ENCODE measurements at regions not wholly inside any gene's neighbourhood (a gene's known extent, or its start where the extent isn't known, plus 50 kb on each side); places are given as distances from the start of the nearest gene placed in this dataset.

GRCh38 chr4:149986917-149987316, 91.3 kb upstream of the DCLK2 start:
- Mint-ChIP-seq H3K9me3 (peaks cover 4% of the 10 kb centered on the region), H3K27me3 (ENCODE audit: low read depth) (peaks cover 4% of the 10 kb centered on the region), H3K36me3 (ENCODE audit: low read depth) (peaks cover 2% of the 10 kb centered on the region), H3K27ac (peak overlapping the region; percentile 35), H3K4me1 (ENCODE audit: low read depth) (peaks cover 29% of the 10 kb centered on the region), H3K4me3 (peak overlapping the region; percentile 12)

- H3K36me3 Mint-ChIP-seq (ENCODE audit: low read depth), result peaks cover 2% of the 10 kb centered on the region
- peaks cover 4% of the 10 kb centered on the region for H3K27me3 Mint-ChIP-seq (ENCODE audit: low read depth)
- peaks cover 25% of the 10 kb centered on the region for H3K4me1 Mint-ChIP-seq (ENCODE audit: low read depth)
- peaks cover 4% of the 10 kb centered on the region for H3K9me3 Mint-ChIP-seq
- H3K27ac Mint-ChIP-seq, result no peak overlapping the region
- H3K4me3 Mint-ChIP-seq, result no peak overlapping the region
These were observed 90.7 kb upstream of the DCLK2 start for GRCh38 chr4:149987330-149988086.

GRCh38 chr4:149988087-149988410, 90.2 kb upstream of the DCLK2 start:
- Mint-ChIP-seq H3K9me3 (peaks cover 4% of the 10 kb centered on the region), H3K4me1 (ENCODE audit: low read depth) (peaks cover 25% of the 10 kb centered on the region), H3K27ac (no peak overlapping the region)

GRCh38 chr4:149993030-149993429, 85.2 kb upstream of the DCLK2 start:
- Mint-ChIP-seq H3K27me3 (ENCODE audit: low read depth) (peaks cover 4% of the 10 kb centered on the region), H3K36me3 (ENCODE audit: low read depth) (no peaks in the 10 kb centered on the region), H3K4me1 (ENCODE audit: low read depth) (peaks cover 2% of the 10 kb centered on the region), H3K27ac (no peak overlapping the region), H3K9me3 (no peaks in the 10 kb centered on the region), H3K4me3 (no peak overlapping the region)

More at GRCh38 chr4:149988087-149988410, 90.2 kb upstream of the DCLK2 start:
- Mint-ChIP-seq H3K4me3 (no peak overlapping the region), H3K36me3 (ENCODE audit: low read depth) (peaks cover 2% of the 10 kb centered on the region), H3K27me3 (ENCODE audit: low read depth) (peaks cover 4% of the 10 kb centered on the region)

GRCh38 chr4:149995134-149995756, 83.0 kb upstream of the DCLK2 start:
- H3K27ac Mint-ChIP-seq, result no peak overlapping the region
- no peaks in the 10 kb centered on the region for H3K4me1 Mint-ChIP-seq (ENCODE audit: low read depth)
- peaks cover 3% of the 10 kb centered on the region for H3K27me3 Mint-ChIP-seq (ENCODE audit: low read depth)
- no peaks in the 10 kb centered on the region for H3K36me3 Mint-ChIP-seq (ENCODE audit: low read depth)
- no peaks in the 10 kb centered on the region for H3K9me3 Mint-ChIP-seq
- no peak overlapping the region for H3K4me3 Mint-ChIP-seq

- Mint-ChIP-seq H3K4me3 (no peak overlapping the region), H3K27me3 (ENCODE audit: low read depth) (peaks cover 12% of the 10 kb centered on the region), H3K36me3 (ENCODE audit: low read depth) (no peaks in the 10 kb centered on the region), H3K27ac (no peak overlapping the region), H3K4me1 (ENCODE audit: low read depth) (no peaks in the 10 kb centered on the region), H3K9me3 (no peaks in the 10 kb centered on the region)
These were observed 80.3 kb upstream of the DCLK2 start for GRCh38 chr4:149997881-149998421.

GRCh38 chr4:149999485-150000074, 78.7 kb upstream of the DCLK2 start:
- no peaks in the 10 kb centered on the region for H3K9me3 Mint-ChIP-seq
- H3K27ac Mint-ChIP-seq, result no peak overlapping the region
- no peaks in the 10 kb centered on the region for H3K4me1 Mint-ChIP-seq (ENCODE audit: low read depth)
- H3K36me3 Mint-ChIP-seq (ENCODE audit: low read depth), result no peaks in the 10 kb centered on the region
- no peak overlapping the region for H3K4me3 Mint-ChIP-seq
- peaks cover 20% of the 10 kb centered on the region for H3K27me3 Mint-ChIP-seq (ENCODE audit: low read depth)

- Mint-ChIP-seq H3K27ac (no peak overlapping the region), H3K36me3 (ENCODE audit: low read depth) (no peaks in the 10 kb centered on the region), H3K9me3 (no peaks in the 10 kb centered on the region), H3K27me3 (ENCODE audit: low read depth) (peaks cover 25% of the 10 kb centered on the region), H3K4me1 (ENCODE audit: low read depth) (no peaks in the 10 kb centered on the region), H3K4me3 (no peak overlapping the region)
These were observed 76.4 kb upstream of the DCLK2 start for GRCh38 chr4:150001815-150002214.

- H3K4me1 Mint-ChIP-seq (ENCODE audit: low read depth), result no peaks in the 10 kb centered on the region
- peaks cover 25% of the 10 kb centered on the region for H3K27me3 Mint-ChIP-seq (ENCODE audit: low read depth)
- H3K9me3 Mint-ChIP-seq, result no peaks in the 10 kb centered on the region
- H3K27ac Mint-ChIP-seq, result no peak overlapping the region
- H3K36me3 Mint-ChIP-seq (ENCODE audit: low read depth), result no peaks in the 10 kb centered on the region
- H3K4me3 Mint-ChIP-seq, result no peak overlapping the region
These were observed 75.7 kb upstream of the DCLK2 start for GRCh38 chr4:150002561-150002960.

GRCh38 chr4:150004481-150004880, 73.8 kb upstream of the DCLK2 start:
- H3K4me3 Mint-ChIP-seq, result no peak overlapping the region
- no peak overlapping the region for H3K27ac Mint-ChIP-seq
- H3K36me3 Mint-ChIP-seq (ENCODE audit: low read depth), result no peaks in the 10 kb centered on the region
- no peaks in the 10 kb centered on the region for H3K4me1 Mint-ChIP-seq (ENCODE audit: low read depth)
- H3K9me3 Mint-ChIP-seq, result no peaks in the 10 kb centered on the region
- H3K27me3 Mint-ChIP-seq (ENCODE audit: low read depth), result peaks cover 25% of the 10 kb centered on the region

- H3K27me3 Mint-ChIP-seq (ENCODE audit: low read depth), result peaks cover 19% of the 10 kb centered on the region
- no peak overlapping the region for H3K27ac Mint-ChIP-seq
- no peak overlapping the region for H3K4me3 Mint-ChIP-seq
- H3K36me3 Mint-ChIP-seq (ENCODE audit: low read depth), result no peaks in the 10 kb centered on the region
- no peaks in the 10 kb centered on the region for H3K9me3 Mint-ChIP-seq
- H3K4me1 Mint-ChIP-seq (ENCODE audit: low read depth), result no peaks in the 10 kb centered on the region
These were observed 72.7 kb upstream of the DCLK2 start for GRCh38 chr4:150005537-150005936.

GRCh38 chr4:150006197-150006596, 72.0 kb upstream of the DCLK2 start:
- H3K27me3 Mint-ChIP-seq (ENCODE audit: low read depth), result peaks cover 19% of the 10 kb centered on the region
- H3K27ac Mint-ChIP-seq, result no peak overlapping the region
- no peaks in the 10 kb centered on the region for H3K9me3 Mint-ChIP-seq
- no peak overlapping the region for H3K4me3 Mint-ChIP-seq
- H3K4me1 Mint-ChIP-seq (ENCODE audit: low read depth), result no peaks in the 10 kb centered on the region
- H3K36me3 Mint-ChIP-seq (ENCODE audit: low read depth), result no peaks in the 10 kb centered on the region

GRCh38 chr4:150007512-150007911, 70.7 kb upstream of the DCLK2 start:
- peaks cover 13% of the 10 kb centered on the region for H3K27me3 Mint-ChIP-seq (ENCODE audit: low read depth)
- no peak overlapping the region for H3K27ac Mint-ChIP-seq
- no peak overlapping the region for H3K4me3 Mint-ChIP-seq
- H3K9me3 Mint-ChIP-seq, result no peaks in the 10 kb centered on the region
- H3K4me1 Mint-ChIP-seq (ENCODE audit: low read depth), result no peaks in the 10 kb centered on the region
- H3K36me3 Mint-ChIP-seq (ENCODE audit: low read depth), result no peaks in the 10 kb centered on the region

- peaks cover 7% of the 10 kb centered on the region for H3K27me3 Mint-ChIP-seq (ENCODE audit: low read depth)
- no peaks in the 10 kb centered on the region for H3K9me3 Mint-ChIP-seq
- H3K27ac Mint-ChIP-seq, result no peak overlapping the region
- no peaks in the 10 kb centered on the region for H3K4me1 Mint-ChIP-seq (ENCODE audit: low read depth)
- no peaks in the 10 kb centered on the region for H3K36me3 Mint-ChIP-seq (ENCODE audit: low read depth)
- H3K4me3 Mint-ChIP-seq, result no peak overlapping the region
These were observed 69.7 kb upstream of the DCLK2 start for GRCh38 chr4:150008546-150008945.

- Mint-ChIP-seq H3K27me3 (ENCODE audit: low read depth) (peaks cover 5% of the 10 kb centered on the region), H3K4me3 (no peak overlapping the region), H3K9me3 (no peaks in the 10 kb centered on the region), H3K27ac (no peak overlapping the region), H3K36me3 (ENCODE audit: low read depth) (no peaks in the 10 kb centered on the region), H3K4me1 (ENCODE audit: low read depth) (no peaks in the 10 kb centered on the region)
These were observed 68.7 kb upstream of the DCLK2 start for GRCh38 chr4:150009533-150009932.

Measured in T-helper 1 cell treated with Interleukin-12 subunit alpha and Interleukin-12 subunit beta and Interleukin-4 antibody, amounts not matched to agents 30 μg/mL and 1 μg/mL, for 36 hours (primary cell).